ENCODE measurements at regions not wholly inside any gene's neighbourhood (a gene's known extent, or its start where the extent isn't known, plus 50 kb on each side); places are given as distances from the start of the nearest gene placed in this dataset.

- TF ChIP-seq ZBTB7A (IDR thresholded peaks at IDR 0.05; ENCODE audit: low read depth) = no peak
- no peak for TF ChIP-seq CREB1 (IDR thresholded peaks at IDR 0.05; ENCODE audit: low read depth)
- no peak for TF ChIP-seq EGR1 (IDR thresholded peaks at IDR 0.05)
- TF ChIP-seq TEAD4 (IDR thresholded peaks at IDR 0.05) = no peak
- TF ChIP-seq NFIC (IDR thresholded peaks at IDR 0.05) = no peak
- TF ChIP-seq USF1 (IDR thresholded peaks at IDR 0.05) = no peak
These were observed 246.3 kb upstream of the RREB1 start for GRCh38 chr6:6861351-6861894.

- TF ChIP-seq MAX (IDR thresholded peaks at IDR 0.05) = no peak
- TF ChIP-seq FOXM1 (IDR thresholded peaks at IDR 0.05; ENCODE audit: borderline replicate concordance, low read depth) = no peak
- no peak for TF ChIP-seq EP300 (IDR thresholded peaks at IDR 0.05; ENCODE audit: borderline replicate concordance)
- no peak for TF ChIP-seq TCF12 (IDR thresholded peaks at IDR 0.05; ENCODE audit: low read depth)
- TF ChIP-seq EGR1 (IDR thresholded peaks at IDR 0.05) = no peak
- TF ChIP-seq USF1 (IDR thresholded peaks at IDR 0.05) = no peak
- no peak for TF ChIP-seq YY1 (IDR thresholded peaks at IDR 0.05; ENCODE audit: low read depth)
- no peak for TF ChIP-seq CREB1 (IDR thresholded peaks at IDR 0.05; ENCODE audit: low read depth)
- no peak for TF ChIP-seq ZBTB7A (IDR thresholded peaks at IDR 0.05; ENCODE audit: low read depth)
These were observed 245.8 kb upstream of the RREB1 start for GRCh38 chr6:6861995-6862394.

- no peak for TF ChIP-seq MAX (IDR thresholded peaks at IDR 0.05)
- TF ChIP-seq TCF12 (IDR thresholded peaks at IDR 0.05; ENCODE audit: low read depth) = no peak
- TF ChIP-seq TAF1 (IDR thresholded peaks at IDR 0.05; ENCODE audit: low read depth) = no peak
- TF ChIP-seq FOXM1 (IDR thresholded peaks at IDR 0.05; ENCODE audit: borderline replicate concordance, low read depth) = no peak
- TF ChIP-seq NFIC (IDR thresholded peaks at IDR 0.05) = no peak
- TF ChIP-seq EGR1 (IDR thresholded peaks at IDR 0.05) = no peak
- no peak for TF ChIP-seq REST (IDR thresholded peaks at IDR 0.05; ENCODE audit: low read depth)
- no peak for TF ChIP-seq EP300 (IDR thresholded peaks at IDR 0.05; ENCODE audit: borderline replicate concordance)
- no peak for TF ChIP-seq RAD21 (IDR thresholded peaks at IDR 0.05; ENCODE audit: low read depth)
- TF ChIP-seq CREB1 (IDR thresholded peaks at IDR 0.05; ENCODE audit: low read depth) = no peak
- no peak for TF ChIP-seq TEAD4 (IDR thresholded peaks at IDR 0.05)
- TF ChIP-seq CEBPB (IDR thresholded peaks at IDR 0.05) = no peak
- TF ChIP-seq ZBTB7A (IDR thresholded peaks at IDR 0.05; ENCODE audit: low read depth) = no peak
- TF ChIP-seq USF1 (IDR thresholded peaks at IDR 0.05) = no peak
- TF ChIP-seq YY1 (IDR thresholded peaks at IDR 0.05; ENCODE audit: low read depth) = no peak
These were observed 243.7 kb upstream of the RREB1 start for GRCh38 chr6:6863970-6864639.

- TF ChIP-seq NFIC (IDR thresholded peaks at IDR 0.05) (no peak), ZBTB7A (IDR thresholded peaks at IDR 0.05; ENCODE audit: low read depth) (no peak), TAF1 (IDR thresholded peaks at IDR 0.05; ENCODE audit: low read depth) (no peak), CREB1 (IDR thresholded peaks at IDR 0.05; ENCODE audit: low read depth) (no peak), RAD21 (IDR thresholded peaks at IDR 0.05; ENCODE audit: low read depth) (no peak), TCF12 (IDR thresholded peaks at IDR 0.05; ENCODE audit: low read depth) (no peak), USF1 (IDR thresholded peaks at IDR 0.05) (no peak), YY1 (IDR thresholded peaks at IDR 0.05; ENCODE audit: low read depth) (no peak), MAX (IDR thresholded peaks at IDR 0.05) (no peak), EGR1 (IDR thresholded peaks at IDR 0.05) (no peak), FOXM1 (IDR thresholded peaks at IDR 0.05; ENCODE audit: borderline replicate concordance, low read depth) (no peak), EP300 (IDR thresholded peaks at IDR 0.05; ENCODE audit: borderline replicate concordance) (no peak)
These were observed 242.2 kb upstream of the RREB1 start for GRCh38 chr6:6865611-6866010.

- TF ChIP-seq TAF1 (IDR thresholded peaks at IDR 0.05; ENCODE audit: low read depth) = no peak
- no peak for TF ChIP-seq EGR1 (IDR thresholded peaks at IDR 0.05)
- TF ChIP-seq FOXM1 (IDR thresholded peaks at IDR 0.05; ENCODE audit: borderline replicate concordance, low read depth) = no peak
- TF ChIP-seq CREB1 (IDR thresholded peaks at IDR 0.05; ENCODE audit: low read depth) = no peak
- TF ChIP-seq CEBPB (IDR thresholded peaks at IDR 0.05) = no peak
- no peak for TF ChIP-seq EP300 (IDR thresholded peaks at IDR 0.05; ENCODE audit: borderline replicate concordance)
- no peak for TF ChIP-seq RAD21 (IDR thresholded peaks at IDR 0.05; ENCODE audit: low read depth)
- no peak for TF ChIP-seq NFIC (IDR thresholded peaks at IDR 0.05)
- TF ChIP-seq ZBTB7A (IDR thresholded peaks at IDR 0.05; ENCODE audit: low read depth) = no peak
- TF ChIP-seq USF1 (IDR thresholded peaks at IDR 0.05) = no peak
- TF ChIP-seq TCF12 (IDR thresholded peaks at IDR 0.05; ENCODE audit: low read depth) = no peak
- no peak for TF ChIP-seq MAX (IDR thresholded peaks at IDR 0.05)
- TF ChIP-seq YY1 (IDR thresholded peaks at IDR 0.05; ENCODE audit: low read depth) = no peak
- no peak for TF ChIP-seq REST (IDR thresholded peaks at IDR 0.05; ENCODE audit: low read depth)
- TF ChIP-seq TEAD4 (IDR thresholded peaks at IDR 0.05) = no peak
These were observed 240.9 kb upstream of the RREB1 start for GRCh38 chr6:6866656-6867403.

Measured in Ishikawa (cell line).